Vagina (tissue), 2 donors: ENCODE measurements at regions not wholly inside any gene's neighbourhood (a gene's known extent, or its start where the extent isn't known, plus 50 kb on each side); places are given as distances from the start of the nearest gene placed in this dataset.

Source experiments
- POLR2A ChIP-seq, 2 donors: fragments of 450-650 bp; IDR thresholded peaks; one replicate each; pipeline ENCODE4 v1.6.1; 2017; ENCODE audit warnings: antibody characterized with exemption in 2 of 2, mild to moderate bottlenecking in 2 of 2, moderate library complexity in 2 of 2
- POLR2AphosphoS5 ChIP-seq, 2 donors: sonication (generic); formaldehyde crosslinking; IDR thresholded peaks; one replicate each; pipeline ENCODE4 v1.9.0; 2017; ENCODE audit warnings: antibody characterized with exemption in 2 of 2, mild to moderate bottlenecking in 2 of 2, low read depth in 1 of 2; ENCODE audit not compliant: insufficient read depth in 1 of 2

GRCh38 chr2:67616749-67617148 lies 219.6 kb downstream of the ETAA1 start:
- TF ChIP-seq POLR2AphosphoS5 (IDR thresholded peaks at IDR 0.05; ENCODE audit: insufficient read depth in 1 of 2, low read depth in 1 of 2) (no peak), POLR2A (IDR thresholded peaks at IDR 0.05) (no peak)
